ENCODE measurements at regions not wholly inside any gene's neighbourhood (a gene's known extent, or its start where the extent isn't known, plus 50 kb on each side); places are given as distances from the start of the nearest gene placed in this dataset.

DNA sequence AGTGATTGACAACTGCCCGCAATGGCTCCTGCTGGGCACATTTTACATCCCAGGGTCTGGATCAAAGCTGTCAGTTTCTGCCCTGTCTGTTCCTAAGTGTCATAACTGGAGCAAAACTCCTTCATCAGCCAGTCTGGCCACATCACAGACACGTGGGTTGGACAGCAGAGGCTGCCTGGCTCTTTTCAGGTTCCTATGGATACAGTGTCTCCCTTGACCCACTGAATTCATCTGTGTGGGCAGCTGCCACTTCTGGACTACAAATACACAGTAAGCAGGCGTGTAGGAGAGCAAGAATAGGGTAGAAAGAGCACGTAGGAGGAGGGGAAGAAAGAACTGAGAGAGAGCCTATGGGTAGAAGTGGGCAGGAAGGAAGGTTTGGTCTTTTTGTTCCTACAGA lies 238.0 kb downstream of the ENC1 start:
- Histone ChIP-seq H3K4me3 (ENCODE audit: low read depth, low read length) (no peak overlapping the region), H3K36me3 (ENCODE audit: control insufficient read depth, insufficient read depth, low read length) (no peaks in the 10 kb centered on the region), H3K9me3 (ENCODE audit: control insufficient read depth, insufficient read depth, low read length) (no peaks in the 10 kb centered on the region), H3K27ac (ENCODE audit: low read depth, low read length) (no peak overlapping the region), H3K9ac (ENCODE audit: low read depth, low read length) (no peak overlapping the region), H3K27me3 (ENCODE audit: control insufficient read depth, insufficient read depth, low read length) (peaks cover 5% of the 10 kb centered on the region; the same call in 1 of the 2 replicates), H3K4me1 (ENCODE audit: control insufficient read depth, insufficient read depth, low read length) (no peaks in the 10 kb centered on the region)

DNA sequence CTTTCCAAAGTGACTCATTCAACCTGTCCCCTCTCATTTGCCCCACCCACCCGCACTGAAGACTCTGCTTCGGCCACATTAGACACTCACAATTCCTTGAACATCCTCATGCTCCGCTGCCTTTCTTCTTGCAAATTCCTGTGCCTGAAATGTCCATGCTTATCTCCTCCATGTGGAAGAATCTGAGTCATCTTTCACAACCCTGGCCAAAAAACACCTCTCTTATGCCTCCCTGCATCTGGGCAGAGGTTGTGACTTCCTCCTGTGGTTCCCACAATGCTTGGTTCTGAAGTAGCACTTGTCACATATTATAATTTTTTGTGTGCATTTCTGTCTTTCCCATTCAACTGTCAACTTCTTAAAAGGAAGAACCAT lies 238.6 kb downstream of the ENC1 start:
- no peaks in the 10 kb centered on the region for H3K4me1 ChIP-seq (ENCODE audit: control insufficient read depth, insufficient read depth, low read length)
- H3K4me3 ChIP-seq (ENCODE audit: low read depth, low read length) = no peak overlapping the region
- H3K27ac ChIP-seq (ENCODE audit: low read depth, low read length) = no peak overlapping the region
- H3K27me3 ChIP-seq (ENCODE audit: control insufficient read depth, insufficient read depth, low read length) = peaks cover 5% of the 10 kb centered on the region; the same call in 1 of the 2 replicates
- H3K9ac ChIP-seq (ENCODE audit: low read depth, low read length) = no peak overlapping the region
- no peaks in the 10 kb centered on the region for H3K9me3 ChIP-seq (ENCODE audit: control insufficient read depth, insufficient read depth, low read length)
- no peaks in the 10 kb centered on the region for H3K36me3 ChIP-seq (ENCODE audit: control insufficient read depth, insufficient read depth, low read length)

DNA sequence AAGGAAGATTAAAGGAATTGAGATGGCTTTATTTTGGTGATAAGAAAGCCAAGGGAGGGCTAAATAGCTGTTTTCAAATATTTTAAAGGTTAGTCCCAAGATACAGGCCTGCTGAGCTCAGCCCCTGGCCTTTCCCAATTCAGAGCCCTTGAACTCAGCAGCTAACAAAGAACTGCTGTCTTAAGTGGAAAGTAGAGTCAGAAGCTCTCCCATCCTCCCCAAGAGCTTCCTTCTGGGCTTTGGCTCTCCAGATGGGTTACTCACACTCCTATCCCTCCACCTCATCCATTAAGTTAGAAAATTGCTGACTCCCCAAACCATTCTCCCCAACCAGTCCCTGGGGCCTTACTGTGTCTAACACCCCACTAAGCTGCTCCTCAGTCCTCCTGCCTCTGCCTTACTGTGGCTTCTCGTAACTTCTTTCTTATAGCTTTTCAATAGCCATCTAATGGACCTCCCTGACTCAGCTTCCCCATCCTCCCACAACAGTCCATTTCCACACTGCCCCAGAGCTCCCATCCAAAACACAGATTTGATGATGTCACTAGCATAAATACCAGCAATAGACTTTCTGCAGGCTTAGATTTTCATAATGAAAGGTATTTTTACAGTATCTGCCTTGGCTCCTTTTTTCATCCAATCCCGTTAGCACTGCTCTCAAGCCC lies 239.1 kb downstream of the ENC1 start:
- no peak overlapping the region for H3K27ac ChIP-seq (ENCODE audit: low read depth, low read length)
- no peak overlapping the region for H3K9ac ChIP-seq (ENCODE audit: low read depth, low read length)
- H3K27me3 ChIP-seq (ENCODE audit: control insufficient read depth, insufficient read depth, low read length) = peaks cover 6% of the 10 kb centered on the region
- no peaks in the 10 kb centered on the region for H3K4me1 ChIP-seq (ENCODE audit: control insufficient read depth, insufficient read depth, low read length)
- H3K9me3 ChIP-seq (ENCODE audit: control insufficient read depth, insufficient read depth, low read length) = no peaks in the 10 kb centered on the region
- no peaks in the 10 kb centered on the region for H3K36me3 ChIP-seq (ENCODE audit: control insufficient read depth, insufficient read depth, low read length)
- H3K4me3 ChIP-seq (ENCODE audit: low read depth, low read length) = no peak overlapping the region

DNA sequence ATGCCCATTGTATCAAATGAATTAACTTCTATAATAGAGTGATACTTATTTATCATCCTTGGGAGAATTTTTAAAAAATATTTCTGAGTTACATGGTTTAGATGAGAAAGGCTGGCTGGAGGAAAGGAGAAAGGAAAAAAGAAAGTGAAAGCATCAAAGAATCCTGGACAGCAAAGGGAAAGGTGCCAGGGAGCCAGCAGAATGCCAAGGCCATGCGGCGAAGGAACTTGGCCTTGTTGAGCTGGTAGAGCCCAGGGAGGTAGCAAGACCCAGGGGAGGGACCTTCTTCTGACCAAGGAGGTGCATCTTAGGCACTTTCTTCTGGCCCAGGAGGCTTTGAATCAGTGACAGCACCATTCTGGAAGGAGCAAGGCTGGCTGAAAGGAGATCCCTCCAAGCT lies 240.5 kb downstream of the ENC1 start:
- Histone ChIP-seq H3K9ac (ENCODE audit: low read depth, low read length) (no peak overlapping the region), H3K27me3 (ENCODE audit: control insufficient read depth, insufficient read depth, low read length) (peaks cover 15% of the 10 kb centered on the region), H3K27ac (ENCODE audit: low read depth, low read length) (no peak overlapping the region), H3K4me1 (ENCODE audit: control insufficient read depth, insufficient read depth, low read length) (peaks cover 8% of the 10 kb centered on the region), H3K9me3 (ENCODE audit: control insufficient read depth, insufficient read depth, low read length) (no peaks in the 10 kb centered on the region), H3K4me3 (ENCODE audit: low read depth, low read length) (no peak overlapping the region), H3K36me3 (ENCODE audit: control insufficient read depth, insufficient read depth, low read length) (no peaks in the 10 kb centered on the region)

DNA sequence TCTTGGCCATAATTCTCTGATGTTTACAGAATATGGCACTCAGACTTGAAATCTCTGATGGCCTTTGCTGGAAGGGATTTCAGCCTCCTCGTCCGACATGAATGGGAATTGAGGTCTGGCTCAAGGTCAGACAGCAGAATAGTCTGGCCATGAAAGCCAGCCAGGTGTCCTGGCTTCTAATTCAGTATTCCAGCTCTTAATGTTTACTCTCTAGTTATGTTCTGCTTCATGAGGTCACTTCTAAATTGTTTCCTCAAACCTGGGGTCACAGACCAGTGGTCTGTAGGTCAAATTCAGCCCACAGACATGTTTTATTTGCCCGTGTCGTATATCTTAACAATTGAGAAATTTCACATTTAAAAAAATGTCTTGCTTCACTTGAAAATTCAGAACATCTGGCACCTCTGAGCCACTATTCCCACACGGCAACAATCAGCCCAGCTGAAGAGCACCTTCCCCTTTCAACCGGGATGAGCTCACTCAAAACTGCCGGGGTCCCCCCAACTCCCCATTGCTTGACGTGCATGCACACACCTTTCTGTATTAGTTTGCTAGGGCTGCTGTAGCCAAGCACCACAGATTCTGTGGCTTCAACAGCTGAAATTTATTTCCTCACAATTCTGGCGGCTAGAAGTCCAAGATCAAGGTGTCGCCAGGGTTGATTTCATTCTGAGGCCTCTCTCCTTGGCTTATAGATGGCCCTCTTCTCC lies 243.5 kb downstream of the ENC1 start:
- H3K4me3 ChIP-seq (ENCODE audit: low read depth, low read length) = no peak overlapping the region
- peaks cover 19% of the 10 kb centered on the region for H3K4me1 ChIP-seq (ENCODE audit: control insufficient read depth, insufficient read depth, low read length)
- H3K27ac ChIP-seq (ENCODE audit: low read depth, low read length) = no peak overlapping the region
- H3K27me3 ChIP-seq (ENCODE audit: control insufficient read depth, insufficient read depth, low read length) = peaks cover 28% of the 10 kb centered on the region
- no peaks in the 10 kb centered on the region for H3K9me3 ChIP-seq (ENCODE audit: control insufficient read depth, insufficient read depth, low read length)
- H3K36me3 ChIP-seq (ENCODE audit: control insufficient read depth, insufficient read depth, low read length) = no peaks in the 10 kb centered on the region
- H3K9ac ChIP-seq (ENCODE audit: low read depth, low read length) = no peak overlapping the region

DNA sequence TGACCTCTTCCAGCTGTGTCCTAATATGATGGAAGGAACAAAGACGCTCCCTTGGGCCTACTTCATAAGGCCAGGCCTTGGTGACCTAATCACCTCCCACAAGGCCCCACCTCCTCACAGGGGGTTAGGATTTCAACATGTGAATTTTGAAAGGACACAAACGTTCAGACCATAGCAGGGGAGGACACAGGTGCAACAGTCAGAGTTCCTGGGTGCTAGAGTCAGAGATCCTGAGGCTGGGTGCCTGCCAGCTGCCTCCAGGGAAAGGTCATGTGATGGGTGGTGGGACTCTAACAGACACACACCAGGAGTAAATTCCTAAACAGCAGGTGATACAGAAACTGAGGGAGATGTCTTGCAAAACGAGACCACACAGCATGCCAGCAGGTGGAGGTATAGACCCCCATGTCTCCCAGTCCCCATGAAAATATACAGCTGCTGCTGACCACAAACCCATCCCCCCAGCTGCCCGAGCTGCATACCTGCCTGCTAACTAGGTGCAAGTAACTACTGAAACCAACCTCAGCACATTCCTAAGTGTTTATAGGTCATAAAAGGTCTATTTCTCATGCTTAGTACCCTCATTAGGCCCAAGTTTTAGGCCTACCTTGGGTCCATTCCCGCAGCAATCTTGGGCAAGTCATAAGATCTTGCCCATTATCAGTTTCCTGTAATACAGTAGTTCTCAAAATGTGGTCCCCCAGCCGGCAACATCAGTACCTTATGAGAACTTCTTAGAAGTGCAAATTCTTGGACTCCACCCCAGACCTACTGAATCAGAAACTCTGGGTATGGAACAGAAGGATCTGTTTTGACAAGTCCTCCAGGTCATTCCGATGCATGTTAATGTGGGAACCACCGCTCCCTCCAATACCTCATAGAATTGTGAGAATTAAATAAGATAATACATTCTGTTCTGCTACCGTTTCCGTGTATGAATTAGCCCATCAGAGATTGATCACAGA lies 245.3 kb downstream of the ENC1 start:
- no peak overlapping the region for H3K9ac ChIP-seq (ENCODE audit: low read depth, low read length)
- H3K9me3 ChIP-seq (ENCODE audit: control insufficient read depth, insufficient read depth, low read length) = no peaks in the 10 kb centered on the region
- peaks cover 22% of the 10 kb centered on the region for H3K4me1 ChIP-seq (ENCODE audit: control insufficient read depth, insufficient read depth, low read length)
- no peak overlapping the region for H3K4me3 ChIP-seq (ENCODE audit: low read depth, low read length)
- H3K36me3 ChIP-seq (ENCODE audit: control insufficient read depth, insufficient read depth, low read length) = no peaks in the 10 kb centered on the region
- H3K27me3 ChIP-seq (ENCODE audit: control insufficient read depth, insufficient read depth, low read length) = peaks cover 28% of the 10 kb centered on the region
- H3K27ac ChIP-seq (ENCODE audit: low read depth, low read length) = no peak overlapping the region

DNA sequence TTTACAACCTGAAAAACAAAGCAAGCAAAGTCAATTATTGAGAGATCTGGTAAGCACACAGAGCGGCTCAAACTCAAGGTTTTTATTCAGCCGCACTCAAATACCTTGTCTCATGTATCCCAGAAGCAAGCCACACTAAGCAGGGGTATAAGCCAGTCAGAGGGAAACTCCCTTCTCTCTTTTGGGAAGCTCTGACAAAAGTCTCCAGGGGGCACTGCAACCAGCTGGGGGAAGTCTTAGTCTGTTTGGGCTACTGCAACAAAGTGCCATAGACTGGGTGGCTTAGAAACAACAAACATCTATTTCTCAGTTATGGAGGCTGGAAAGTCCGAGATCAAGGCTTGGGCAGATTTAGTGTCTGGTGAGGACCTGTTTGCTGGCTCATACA lies 246.0 kb downstream of the ENC1 start:
- Histone ChIP-seq H3K27me3 (ENCODE audit: control insufficient read depth, insufficient read depth, low read length) (peaks cover 28% of the 10 kb centered on the region), H3K9me3 (ENCODE audit: control insufficient read depth, insufficient read depth, low read length) (no peaks in the 10 kb centered on the region), H3K27ac (ENCODE audit: low read depth, low read length) (no peak overlapping the region), H3K4me3 (ENCODE audit: low read depth, low read length) (no peak overlapping the region), H3K36me3 (ENCODE audit: control insufficient read depth, insufficient read depth, low read length) (no peaks in the 10 kb centered on the region), H3K9ac (ENCODE audit: low read depth, low read length) (no peak overlapping the region), H3K4me1 (ENCODE audit: control insufficient read depth, insufficient read depth, low read length) (peaks cover 22% of the 10 kb centered on the region)

DNA sequence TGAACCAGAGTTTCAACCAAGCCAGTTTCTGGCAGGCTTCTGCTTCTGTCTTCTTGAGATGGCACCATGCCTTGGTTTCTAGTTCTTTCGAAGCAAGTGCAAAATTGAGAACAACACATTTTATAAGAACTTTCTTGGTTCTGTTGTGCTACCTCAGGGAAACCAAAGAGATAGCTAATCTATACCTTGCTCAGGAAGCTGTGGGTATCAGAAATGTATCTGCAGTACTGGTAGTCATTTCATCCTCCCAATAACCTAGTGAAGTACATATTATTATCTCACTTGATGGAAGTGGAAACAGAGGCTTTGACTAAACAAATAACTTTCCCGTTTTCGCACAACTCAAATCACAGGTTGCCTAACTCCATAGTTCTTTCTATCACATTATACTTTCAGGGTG lies 246.6 kb downstream of the ENC1 start:
- Histone ChIP-seq H3K27ac (ENCODE audit: low read depth, low read length) (no peak overlapping the region), H3K9ac (ENCODE audit: low read depth, low read length) (no peak overlapping the region), H3K27me3 (ENCODE audit: control insufficient read depth, insufficient read depth, low read length) (peaks cover 28% of the 10 kb centered on the region), H3K4me1 (ENCODE audit: control insufficient read depth, insufficient read depth, low read length) (peaks cover 22% of the 10 kb centered on the region), H3K36me3 (ENCODE audit: control insufficient read depth, insufficient read depth, low read length) (no peaks in the 10 kb centered on the region), H3K4me3 (ENCODE audit: low read depth, low read length) (no peak overlapping the region), H3K9me3 (ENCODE audit: control insufficient read depth, insufficient read depth, low read length) (no peaks in the 10 kb centered on the region)

DNA sequence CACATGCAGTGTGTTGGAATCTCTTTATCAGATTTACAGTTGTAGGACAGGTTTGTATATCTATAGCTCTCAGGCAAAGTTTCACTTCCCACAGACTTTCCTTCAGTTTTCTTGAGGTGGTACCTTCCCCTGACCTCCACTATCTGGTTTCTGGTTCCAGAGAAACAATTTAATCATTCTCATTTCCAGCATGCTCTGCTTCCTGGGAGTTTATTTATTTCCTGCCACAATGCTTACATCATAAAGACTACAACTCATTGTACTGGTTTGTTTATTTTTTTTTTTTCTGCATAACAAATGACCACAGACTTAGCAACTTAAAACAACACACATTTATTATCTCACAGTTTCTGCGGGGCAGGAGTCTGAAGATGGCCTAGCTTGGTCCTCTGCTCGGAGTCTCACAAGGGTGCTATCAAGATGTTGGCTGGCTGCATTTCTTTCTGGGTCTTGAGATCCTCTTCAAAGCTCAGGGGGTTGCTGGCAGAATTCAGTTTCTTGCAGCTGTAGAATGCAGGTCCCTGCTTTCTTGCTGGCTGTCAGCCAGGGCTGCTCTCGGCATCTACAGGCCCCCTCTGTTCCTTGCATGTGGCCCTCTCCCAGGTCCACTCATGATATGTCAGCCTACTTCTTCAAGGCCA lies 247.7 kb downstream of the ENC1 start:
- Histone ChIP-seq H3K4me1 (ENCODE audit: control insufficient read depth, insufficient read depth, low read length) (peaks cover 22% of the 10 kb centered on the region), H3K9ac (ENCODE audit: low read depth, low read length) (no peak overlapping the region), H3K36me3 (ENCODE audit: control insufficient read depth, insufficient read depth, low read length) (no peaks in the 10 kb centered on the region), H3K9me3 (ENCODE audit: control insufficient read depth, insufficient read depth, low read length) (no peaks in the 10 kb centered on the region), H3K27me3 (ENCODE audit: control insufficient read depth, insufficient read depth, low read length) (peaks cover 25% of the 10 kb centered on the region), H3K4me3 (ENCODE audit: low read depth, low read length) (no peak overlapping the region), H3K27ac (ENCODE audit: low read depth, low read length) (no peak overlapping the region)

DNA sequence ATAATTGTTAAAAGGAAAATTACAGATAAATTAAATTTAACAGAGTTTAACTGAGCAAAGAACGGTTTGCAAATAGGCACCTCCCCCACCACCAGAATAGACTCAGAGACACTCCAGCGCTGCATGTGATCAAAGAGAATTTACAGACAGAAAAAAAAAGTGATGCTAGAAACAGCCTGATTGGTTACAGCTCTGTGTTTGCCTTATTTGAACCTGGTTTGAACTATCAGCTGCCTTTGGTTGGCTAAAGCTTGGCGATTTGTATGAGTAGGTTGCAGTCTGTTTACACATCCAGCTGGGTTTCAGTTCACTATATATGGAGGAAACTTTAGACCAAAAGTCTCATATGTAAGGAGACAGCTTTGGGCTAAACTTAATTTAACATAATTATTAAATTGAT lies 249.1 kb downstream of the ENC1 start:
- H3K9ac ChIP-seq (ENCODE audit: low read depth, low read length) = no peak overlapping the region
- peaks cover 21% of the 10 kb centered on the region for H3K27me3 ChIP-seq (ENCODE audit: control insufficient read depth, insufficient read depth, low read length)
- H3K36me3 ChIP-seq (ENCODE audit: control insufficient read depth, insufficient read depth, low read length) = no peaks in the 10 kb centered on the region
- no peak overlapping the region for H3K27ac ChIP-seq (ENCODE audit: low read depth, low read length)
- H3K4me1 ChIP-seq (ENCODE audit: control insufficient read depth, insufficient read depth, low read length) = peaks cover 22% of the 10 kb centered on the region
- H3K9me3 ChIP-seq (ENCODE audit: control insufficient read depth, insufficient read depth, low read length) = no peaks in the 10 kb centered on the region
- H3K4me3 ChIP-seq (ENCODE audit: low read depth, low read length) = no peak overlapping the region
